ENCODE measurements at regions not wholly inside any gene's neighbourhood (a gene's known extent, or its start where the extent isn't known, plus 50 kb on each side); places are given as distances from the start of the nearest gene placed in this dataset.

GRCh38 chr7:27412164-27412563 lies 169.6 kb downstream of the EVX1 start:
- H3K4me1 ChIP-seq (ENCODE audit: control insufficient read depth in 1 of 2, insufficient read depth in 2 of 2, low read length in 2 of 2), result no peaks in the 10 kb centered on the region
- no peaks in the 10 kb centered on the region for H3K27me3 ChIP-seq (ENCODE audit: insufficient read depth, low read length)
- no peak overlapping the region for H3K18ac ChIP-seq (ENCODE audit: low read length)
- no peak overlapping the region for H3K23ac ChIP-seq (ENCODE audit: low read length)
- H3K9ac ChIP-seq (ENCODE audit: low read length), result no peak overlapping the region
- no peak overlapping the region for H2BK5ac ChIP-seq (ENCODE audit: low read depth, low read length, poor library complexity)
- H3K9me3 ChIP-seq (ENCODE audit: insufficient read depth, low read depth, low read length), result no peaks in the 10 kb centered on the region
- H4K12ac ChIP-seq (ENCODE audit: low read depth, low read length), result no peak overlapping the region
- H3K79me2 ChIP-seq (ENCODE audit: control insufficient read depth, insufficient read depth, low read length, poor library complexity), result no peaks in the 10 kb centered on the region
- H3K4me2 ChIP-seq (ENCODE audit: low read length), result no peak overlapping the region
- H3K14ac ChIP-seq (ENCODE audit: low read length), result no peak overlapping the region
- DNase-seq, result no peak
- H4K91ac ChIP-seq (ENCODE audit: low read depth, low read length), result no peak overlapping the region
- H2AFZ ChIP-seq (ENCODE audit: insufficient read depth, low read length, poor library complexity), result no peak overlapping the region
- no CpG with 5 or more reads among the region's 7 CpGs for WGBS (ENCODE audit: extremely low coverage, insufficient coverage, insufficient read length)
- H2BK120ac ChIP-seq (ENCODE audit: insufficient read depth, low read length, poor library complexity), result no peak overlapping the region
- H3K27ac ChIP-seq (ENCODE audit: low read depth, low read length), result no peak overlapping the region
- no peaks in the 10 kb centered on the region for H3K36me3 ChIP-seq (ENCODE audit: control insufficient read depth in 1 of 2, insufficient read depth in 2 of 2, low read length in 2 of 2)
- no peak overlapping the region for H3K4ac ChIP-seq (ENCODE audit: low read depth, low read length)
- no peak overlapping the region for H2BK12ac ChIP-seq (ENCODE audit: low read length)
- no peaks in the 10 kb centered on the region for H3K79me1 ChIP-seq (ENCODE audit: low read length)
- H3K4me3 ChIP-seq (ENCODE audit: low read depth, low read length), result no peak overlapping the region
- H2AK5ac ChIP-seq (ENCODE audit: low read length), result no peak overlapping the region
- no peak overlapping the region for H4K8ac ChIP-seq (ENCODE audit: low read depth, low read length)

GRCh38 chr7:27418541-27418940 lies 175.9 kb downstream of the EVX1 start:
- Histone ChIP-seq H3K18ac (ENCODE audit: low read length) (no peak overlapping the region), H3K79me1 (ENCODE audit: low read length) (no peaks in the 10 kb centered on the region), H3K4me2 (ENCODE audit: low read length) (no peak overlapping the region), H3K36me3 (ENCODE audit: control insufficient read depth in 1 of 2, insufficient read depth in 2 of 2, low read length in 2 of 2) (no peaks in the 10 kb centered on the region), H3K4me1 (ENCODE audit: control insufficient read depth in 1 of 2, insufficient read depth in 2 of 2, low read length in 2 of 2) (no peaks in the 10 kb centered on the region), H3K14ac (ENCODE audit: low read length) (no peak overlapping the region), H3K4me3 (ENCODE audit: low read depth, low read length) (no peak overlapping the region), H3K4ac (ENCODE audit: low read depth, low read length) (no peak overlapping the region), H4K91ac (ENCODE audit: low read depth, low read length) (no peak overlapping the region), H3K79me2 (ENCODE audit: control insufficient read depth, insufficient read depth, low read length, poor library complexity) (no peaks in the 10 kb centered on the region), H4K12ac (ENCODE audit: low read depth, low read length) (no peak overlapping the region), H3K23ac (ENCODE audit: low read length) (no peak overlapping the region), H3K9me3 (ENCODE audit: insufficient read depth, low read depth, low read length) (no peaks in the 10 kb centered on the region), H3K27me3 (ENCODE audit: insufficient read depth, low read length) (no peaks in the 10 kb centered on the region), H3K27ac (ENCODE audit: low read depth, low read length) (no peak overlapping the region), H2BK5ac (ENCODE audit: low read depth, low read length, poor library complexity) (no peak overlapping the region), H3K9ac (ENCODE audit: low read length) (no peak overlapping the region), H2BK120ac (ENCODE audit: insufficient read depth, low read length, poor library complexity) (no peak overlapping the region), H2AFZ (ENCODE audit: insufficient read depth, low read length, poor library complexity) (no peak overlapping the region), H2AK5ac (ENCODE audit: low read length) (no peak overlapping the region), H4K8ac (ENCODE audit: low read depth, low read length) (no peak overlapping the region), H2BK12ac (ENCODE audit: low read length) (no peak overlapping the region)
- DNase-seq, result no peak
- no CpG with 5 or more reads among the region's 3 CpGs for WGBS (ENCODE audit: extremely low coverage, insufficient coverage, insufficient read length)

- no peak overlapping the region for H2AFZ ChIP-seq (ENCODE audit: insufficient read depth, low read length, poor library complexity)
- WGBS (ENCODE audit: extremely low coverage, insufficient coverage, insufficient read length), result no CpG with 5 or more reads among the region's 2 CpGs
- H3K14ac ChIP-seq (ENCODE audit: low read length), result no peak overlapping the region
- no peak overlapping the region for H2AK5ac ChIP-seq (ENCODE audit: low read length)
- H4K91ac ChIP-seq (ENCODE audit: low read depth, low read length), result no peak overlapping the region
- no peaks in the 10 kb centered on the region for H3K9me3 ChIP-seq (ENCODE audit: insufficient read depth, low read depth, low read length)
- no peak overlapping the region for H3K4me2 ChIP-seq (ENCODE audit: low read length)
- H4K12ac ChIP-seq (ENCODE audit: low read depth, low read length), result no peak overlapping the region
- no peak overlapping the region for H3K4me3 ChIP-seq (ENCODE audit: low read depth, low read length)
- H4K8ac ChIP-seq (ENCODE audit: low read depth, low read length), result no peak overlapping the region
- no peak overlapping the region for H3K18ac ChIP-seq (ENCODE audit: low read length)
- no peaks in the 10 kb centered on the region for H3K79me1 ChIP-seq (ENCODE audit: low read length)
- H3K4ac ChIP-seq (ENCODE audit: low read depth, low read length), result no peak overlapping the region
- no peaks in the 10 kb centered on the region for H3K27me3 ChIP-seq (ENCODE audit: insufficient read depth, low read length)
- H3K79me2 ChIP-seq (ENCODE audit: control insufficient read depth, insufficient read depth, low read length, poor library complexity), result no peaks in the 10 kb centered on the region
- no peak overlapping the region for H3K27ac ChIP-seq (ENCODE audit: low read depth, low read length)
- no peaks in the 10 kb centered on the region for H3K36me3 ChIP-seq (ENCODE audit: control insufficient read depth in 1 of 2, insufficient read depth in 2 of 2, low read length in 2 of 2)
- no peak overlapping the region for H3K9ac ChIP-seq (ENCODE audit: low read length)
- no peak for DNase-seq
- H2BK5ac ChIP-seq (ENCODE audit: low read depth, low read length, poor library complexity), result no peak overlapping the region
- H3K4me1 ChIP-seq (ENCODE audit: control insufficient read depth in 1 of 2, insufficient read depth in 2 of 2, low read length in 2 of 2), result no peaks in the 10 kb centered on the region
- no peak overlapping the region for H2BK120ac ChIP-seq (ENCODE audit: insufficient read depth, low read length, poor library complexity)
- H3K23ac ChIP-seq (ENCODE audit: low read length), result no peak overlapping the region
- H2BK12ac ChIP-seq (ENCODE audit: low read length), result no peak overlapping the region
These were observed 177.1 kb downstream of the EVX1 start for GRCh38 chr7:27419581-27420177.

GRCh38 chr7:27420702-27421101 lies 178.1 kb downstream of the EVX1 start:
- no peak overlapping the region for H2BK12ac ChIP-seq (ENCODE audit: low read length)
- no peaks in the 10 kb centered on the region for H3K4me1 ChIP-seq (ENCODE audit: control insufficient read depth in 1 of 2, insufficient read depth in 2 of 2, low read length in 2 of 2)
- no peak overlapping the region for H3K18ac ChIP-seq (ENCODE audit: low read length)
- no peak overlapping the region for H3K4ac ChIP-seq (ENCODE audit: low read depth, low read length)
- H3K4me3 ChIP-seq (ENCODE audit: low read depth, low read length), result no peak overlapping the region
- H3K36me3 ChIP-seq (ENCODE audit: control insufficient read depth in 1 of 2, insufficient read depth in 2 of 2, low read length in 2 of 2), result no peaks in the 10 kb centered on the region
- no peak overlapping the region for H4K8ac ChIP-seq (ENCODE audit: low read depth, low read length)
- no peaks in the 10 kb centered on the region for H3K9me3 ChIP-seq (ENCODE audit: insufficient read depth, low read depth, low read length)
- no peak overlapping the region for H3K14ac ChIP-seq (ENCODE audit: low read length)
- H3K9ac ChIP-seq (ENCODE audit: low read length), result no peak overlapping the region
- H2BK120ac ChIP-seq (ENCODE audit: insufficient read depth, low read length, poor library complexity), result no peak overlapping the region
- WGBS (ENCODE audit: extremely low coverage, insufficient coverage, insufficient read length), result no CpG with 5 or more reads among the region's 2 CpGs
- H3K79me1 ChIP-seq (ENCODE audit: low read length), result no peaks in the 10 kb centered on the region
- no peak overlapping the region for H4K91ac ChIP-seq (ENCODE audit: low read depth, low read length)
- no peak overlapping the region for H4K12ac ChIP-seq (ENCODE audit: low read depth, low read length)
- no peak overlapping the region for H2AFZ ChIP-seq (ENCODE audit: insufficient read depth, low read length, poor library complexity)
- no peak overlapping the region for H2AK5ac ChIP-seq (ENCODE audit: low read length)
- H3K4me2 ChIP-seq (ENCODE audit: low read length), result no peak overlapping the region
- H3K27me3 ChIP-seq (ENCODE audit: insufficient read depth, low read length), result no peaks in the 10 kb centered on the region
- no peak overlapping the region for H3K27ac ChIP-seq (ENCODE audit: low read depth, low read length)
- no peak for DNase-seq
- H3K23ac ChIP-seq (ENCODE audit: low read length), result no peak overlapping the region
- H2BK5ac ChIP-seq (ENCODE audit: low read depth, low read length, poor library complexity), result no peak overlapping the region
- no peaks in the 10 kb centered on the region for H3K79me2 ChIP-seq (ENCODE audit: control insufficient read depth, insufficient read depth, low read length, poor library complexity)

Measured in trophoblast cell (in vitro differentiated cells and primary cell).